HG03025 (cell line): ENCODE measurements at regions not wholly inside any gene's neighbourhood (a gene's known extent, or its start where the extent isn't known, plus 50 kb on each side); places are given as distances from the start of the nearest gene placed in this dataset.

ENCODE experiments used
- ATAC-seq: cut with Tn5 transposase; IDR thresholded peaks from one replicate; pipeline ENCODE4 v1.9.1; 2021; ENCODE audit warnings: mild to moderate bottlenecking, moderate library complexity; ENCODE audit not compliant: unreplicated experiment, low FRiP score

- no peak for ATAC-seq
Measured at GRCh38 chr6:112690497-112691202, 343.5 kb downstream of the RFPL4B start.

- no peak for ATAC-seq
Measured at GRCh38 chr6:112691289-112691688, 344.2 kb downstream of the RFPL4B start.

- ATAC-seq = no peak
Measured at GRCh38 chr6:112695001-112695400, 347.9 kb downstream of the RFPL4B start.

- ATAC-seq = no peak
Measured at GRCh38 chr6:112697265-112697664, 350.1 kb downstream of the RFPL4B start.

GRCh38 chr6:112701201-112701600, 354.1 kb downstream of the RFPL4B start:
- no peak for ATAC-seq

- no peak for ATAC-seq
Measured at GRCh38 chr6:112710710-112711109, 363.6 kb downstream of the RFPL4B start.

GRCh38 chr6:112713402-112713801, 366.3 kb downstream of the RFPL4B start:
- ATAC-seq = no peak

GRCh38 chr6:112717401-112717800, 370.3 kb downstream of the RFPL4B start:
- no peak for ATAC-seq

- no peak for ATAC-seq
Measured at GRCh38 chr6:112717856-112718255, 370.7 kb downstream of the RFPL4B start.

GRCh38 chr6:112725541-112726085, 378.5 kb downstream of the RFPL4B start:
- ATAC-seq = no peak

- ATAC-seq = no peak
Measured at GRCh38 chr6:112735129-112735528, 388.0 kb downstream of the RFPL4B start.

- ATAC-seq = no peak
Measured at GRCh38 chr6:112739766-112740165, 392.6 kb downstream of the RFPL4B start.

- no peak for ATAC-seq
Measured at GRCh38 chr6:112743323-112743722, 396.2 kb downstream of the RFPL4B start.

- no peak for ATAC-seq
Measured at GRCh38 chr6:112744827-112745226, 397.7 kb downstream of the RFPL4B start.

GRCh38 chr6:112745765-112746164, 398.6 kb downstream of the RFPL4B start:
- ATAC-seq = no peak

GRCh38 chr6:112749673-112750072, 402.5 kb downstream of the RFPL4B start:
- ATAC-seq = no peak

- no peak for ATAC-seq
Measured at GRCh38 chr6:112752305-112752704, 405.2 kb downstream of the RFPL4B start.

GRCh38 chr6:112752791-112753190, 405.7 kb downstream of the RFPL4B start:
- no peak for ATAC-seq

GRCh38 chr6:112760831-112761230, 413.7 kb downstream of the RFPL4B start:
- no peak for ATAC-seq

- no peak for ATAC-seq
Measured at GRCh38 chr6:112761740-112762139, 414.6 kb downstream of the RFPL4B start.

- ATAC-seq = no peak
Measured at GRCh38 chr6:112764377-112764776, 417.2 kb downstream of the RFPL4B start.

GRCh38 chr6:112770308-112770707, 423.2 kb downstream of the RFPL4B start:
- ATAC-seq = no peak
